H1 (cell line): ENCODE measurements at regions not wholly inside any gene's neighbourhood (a gene's known extent, or its start where the extent isn't known, plus 50 kb on each side); places are given as distances from the start of the nearest gene placed in this dataset.

Source experiments
- CTCF ChIA-PET: fragments of 300-600 bp; sonication (Branson Sonifier 250); formaldehyde crosslinking; loops from one replicate; lab custom pipeline; 2021; ENCODE audit not compliant: partially characterized antibody; lab: Charles Lee
- POLR2A ChIA-PET: fragments of 300-600 bp; sonication (Branson Sonifier 250); formaldehyde crosslinking; loops from one replicate; lab custom pipeline; 2021; ENCODE audit warnings: inconsistent platforms; ENCODE audit not compliant: partially characterized antibody; lab: Charles Lee
- DNase-seq, 2 experiments: peaks; one replicate each; pipeline versions ENCODE4 v3.0.0 to v3.0.0-alpha.2; 2010 to 2022; ENCODE audit warnings: low spot score in 2 of 2, low read depth in 1 of 2, mixed read lengths in 1 of 2
- FAIRE-seq: peaks from 2 replicates; lab custom pipeline; 2011; peaks lifted over from hg19 to GRCh38; lab: Jason Lieb, UNC
- H2AFZ ChIP-seq: 2 replicates; pipeline ENCODE4 v1.8.1; 2012; ENCODE audit warnings: low read length, inconsistent platforms
- H2AK5ac ChIP-seq: 2 replicates; pipeline ENCODE4 v1.6.1; 2013; ENCODE audit warnings: low read depth, low read length
- H2BK120ac ChIP-seq: replicated peaks from 2 replicates; pipeline ENCODE3; 2013; ENCODE audit warnings: low read depth, low read length, inconsistent platforms
- H2BK12ac ChIP-seq: 2 replicates; pipeline ENCODE4 v1.6.1; 2013; ENCODE audit warnings: low read depth, low read length
- H2BK15ac ChIP-seq: 2 replicates; pipeline ENCODE4 v1.6.1; 2013; ENCODE audit warnings: low read length
- H2BK20ac ChIP-seq: 2 replicates; pipeline ENCODE4 v1.6.1; 2013; ENCODE audit warnings: low read length
- H2BK5ac ChIP-seq: 2 replicates; pipeline ENCODE4 v1.6.1; 2013; ENCODE audit warnings: low read depth, low read length
- H3K14ac ChIP-seq: 2 replicates; pipeline ENCODE4 v1.6.1; 2013; ENCODE audit warnings: inconsistent platforms; ENCODE audit not compliant: insufficient read length
- H3K18ac ChIP-seq: 2 replicates; pipeline ENCODE4 v1.6.1; 2013; ENCODE audit warnings: low read length; ENCODE audit errors: extremely low read depth
- H3K23ac ChIP-seq: 2 replicates; pipeline ENCODE4 v1.6.1; 2013; ENCODE audit warnings: inconsistent platforms; ENCODE audit not compliant: insufficient read length
- H3K23me2 ChIP-seq: 2 replicates; pipeline ENCODE4 v1.6.1; 2013; ENCODE audit warnings: low read depth, low read length
- H3K27ac ChIP-seq: 2 replicates; pipeline ENCODE4 v1.6.1; 2011; ENCODE audit warnings: low read depth, low read length, inconsistent platforms
- H3K27me3 ChIP-seq, 4 experiments: replicated peaks in 1 of 4; 1 replicate in 1 of 4; 2 replicates in 3 of 4; pipeline versions ENCODE4 v1.6.1 to v1.8.1; 2011 to 2013; ENCODE audit warnings: low read length in 3 of 4, mild to moderate bottlenecking in 3 of 4, inconsistent platforms in 2 of 4, mixed read lengths in 2 of 4, moderate library complexity in 1 of 4; ENCODE audit not compliant: control insufficient read depth in 3 of 4, insufficient read depth in 3 of 4; ENCODE audit errors: extremely low read depth in 1 of 4
- H3K36me3 ChIP-seq, 4 experiments: 2 replicates each; pipeline versions ENCODE4 v1.6.1 to v1.8.1; 2011 to 2013; ENCODE audit warnings: mild to moderate bottlenecking in 4 of 4, low read length in 3 of 4, moderate library complexity in 2 of 4, control low read depth in 1 of 4, inconsistent platforms in 1 of 4; ENCODE audit not compliant: insufficient read depth in 4 of 4, control insufficient read depth in 2 of 4
- H3K4ac ChIP-seq: replicated peaks from 2 replicates; pipeline ENCODE3; 2013; ENCODE audit warnings: low read length, low read depth, mixed read lengths, inconsistent platforms; ENCODE audit not compliant: insufficient read length
- H3K4me1 ChIP-seq, 4 experiments: replicated peaks in 1 of 4; 1 replicate in 1 of 4; 2 replicates in 3 of 4; pipeline versions ENCODE4 v1.6.1 to v1.8.1; 2011 to 2013; ENCODE audit warnings: low read length in 3 of 4, inconsistent platforms in 2 of 4, mixed read lengths in 1 of 4; ENCODE audit not compliant: insufficient read depth in 4 of 4, control insufficient read depth in 3 of 4
- H3K4me2 ChIP-seq, 2 experiments: 2 replicates each; pipeline versions ENCODE4 v1.6.1 to v1.8.1; 2011 to 2013; ENCODE audit warnings: low read depth in 2 of 2, low read length in 2 of 2, control low read depth in 1 of 2, inconsistent platforms in 1 of 2, mild to moderate bottlenecking in 1 of 2; ENCODE audit not compliant: insufficient read depth in 1 of 2
- H3K4me3 ChIP-seq, 4 experiments: fragments of 200-600, 300-600 bp in 1 of 4; sonication (generic), shearing (Covaris generic), sonication (Bioruptor Twin) in 1 of 4; 2 replicates each; pipeline versions ENCODE4 v1.5.1 to v1.8.1; 2011 to 2016; ENCODE audit warnings: low read length in 4 of 4, low read depth in 3 of 4, control low read depth in 2 of 4, inconsistent platforms in 2 of 4, mild to moderate bottlenecking in 2 of 4, mixed read lengths in 1 of 4, moderate library complexity in 1 of 4; ENCODE audit not compliant: insufficient read depth in 2 of 4; ENCODE audit errors: extremely low read depth in 1 of 4
- H3K56ac ChIP-seq: replicated peaks from 2 replicates; pipeline ENCODE3; 2013; ENCODE audit warnings: low read depth, mild to moderate bottlenecking, mixed read lengths, low read length, inconsistent platforms; ENCODE audit not compliant: insufficient read length
- H3K79me1 ChIP-seq: 2 replicates; pipeline ENCODE4 v1.6.1; 2013; ENCODE audit warnings: low read depth, low read length, control low read depth
- H3K79me2 ChIP-seq, 2 experiments: 2 replicates each; pipeline versions ENCODE4 v1.6.1 to v1.8.1; 2012 to 2013; ENCODE audit warnings: low read length in 2 of 2, mild to moderate bottlenecking in 2 of 2, inconsistent platforms in 1 of 2; ENCODE audit not compliant: insufficient read depth in 2 of 2, control insufficient read depth in 1 of 2
- H3K9ac ChIP-seq, 4 experiments: replicated peaks in 1 of 4; 1 replicate in 1 of 4; 2 replicates in 3 of 4; pipeline versions ENCODE4 v1.6.1 to v1.8.1; 2011 to 2013; ENCODE audit warnings: low read depth in 3 of 4, low read length in 3 of 4, control low read depth in 2 of 4, mild to moderate bottlenecking in 2 of 4, moderate library complexity in 2 of 4, inconsistent platforms in 1 of 4; ENCODE audit errors: extremely low read depth in 1 of 4
- H3K9me3 ChIP-seq, 2 experiments: 2 replicates each; pipeline versions ENCODE4 v1.6.1 to v1.8.1; 2012 to 2013; ENCODE audit warnings: mild to moderate bottlenecking in 2 of 2, moderate library complexity in 2 of 2, control low read depth in 1 of 2, inconsistent platforms in 1 of 2, low read depth in 1 of 2, low read length in 1 of 2, mixed read lengths in 1 of 2; ENCODE audit not compliant: insufficient read depth in 2 of 2
- H4K20me1 ChIP-seq, 2 experiments: replicated peaks in 1 of 2; 2 replicates each; pipeline versions ENCODE3 to v1.8.1; 2011 to 2013; ENCODE audit warnings: inconsistent platforms in 2 of 2, low read length in 2 of 2, mild to moderate bottlenecking in 1 of 2; ENCODE audit not compliant: insufficient read depth in 2 of 2, control insufficient read depth in 1 of 2
- H4K5ac ChIP-seq: 2 replicates; pipeline ENCODE4 v1.6.1; 2013; ENCODE audit warnings: low read length, low read depth, mixed read lengths, inconsistent platforms; ENCODE audit not compliant: insufficient read length
- H4K8ac ChIP-seq: 2 replicates; pipeline ENCODE4 v1.8.0; 2013; ENCODE audit warnings: mild to moderate bottlenecking, moderate library complexity, low read length, inconsistent platforms; ENCODE audit not compliant: insufficient read depth; ENCODE audit errors: extremely low read depth
- H4K91ac ChIP-seq: replicated peaks from 2 replicates; pipeline ENCODE3; 2013; ENCODE audit warnings: low read length, mixed read lengths, inconsistent platforms; ENCODE audit not compliant: insufficient read length
- BCL11A ChIP-seq, 2 experiments: IDR thresholded peaks; one replicate each; pipeline ENCODE4 v1.6.1; 2011; ENCODE audit warnings: low read depth in 2 of 2, low read length in 2 of 2, mild to moderate bottlenecking in 2 of 2
- EGR1 ChIP-seq: IDR thresholded peaks from 2 replicates; pipeline ENCODE4 v1.6.1; 2011; ENCODE audit warnings: low read depth, low read length, borderline replicate concordance
- EP300 ChIP-seq, 2 experiments: IDR thresholded peaks; 1 replicate in 1 of 2; 2 replicates in 1 of 2; pipeline ENCODE4 v1.6.1; 2011 to 2012; ENCODE audit warnings: low read depth in 2 of 2, low read length in 2 of 2, mild to moderate bottlenecking in 2 of 2, borderline replicate concordance in 1 of 2, inconsistent platforms in 1 of 2, moderate library complexity in 1 of 2
- JUN ChIP-seq: IDR thresholded peaks from 2 replicates; pipeline ENCODE4 v1.6.1; 2011; ENCODE audit warnings: low read depth, mild to moderate bottlenecking, improper control_type of control experiment, low read length
- JUND ChIP-seq: IDR thresholded peaks from 2 replicates; pipeline ENCODE4 v1.6.1; 2011; ENCODE audit warnings: mild to moderate bottlenecking, improper control_type of control experiment, low read length
- KDM1A ChIP-seq: fragments of 200-600, 300-600 bp; sonication (generic); IDR thresholded peaks from 2 replicates; pipeline ENCODE4 v1.7.1; 2016; ENCODE audit warnings: mild to moderate bottlenecking, low read length, borderline replicate concordance
- KDM4A ChIP-seq: IDR thresholded peaks from one replicate; pipeline ENCODE4 v1.7.1; 2012; ENCODE audit warnings: low read depth, mild to moderate bottlenecking, moderate library complexity, low read length, inconsistent platforms; ENCODE audit not compliant: severe bottlenecking
- PHF8 ChIP-seq: fragments of 200-600 bp; sonication (generic); conservative IDR thresholded peaks from 2 replicates; pipeline ENCODE4 v1.7.1; 2012; ENCODE audit warnings: low read depth, mild to moderate bottlenecking, inconsistent platforms, low read length, moderate library complexity
- POLR2AphosphoS5 ChIP-seq: IDR thresholded peaks from 2 replicates; pipeline ENCODE4 v1.6.1; 2011; ENCODE audit warnings: low read depth, low read length
- POU5F1 ChIP-seq: IDR thresholded peaks from 2 replicates; pipeline ENCODE4 v1.6.1; 2011; ENCODE audit warnings: low read depth, mild to moderate bottlenecking, low read length, moderate library complexity
- WGBS, 2 experiments: shearing (Covaris generic) in 1 of 2; methylation state at CpG; one replicate each; pipeline versions ENCODE4 v1.1.6 to v1.1.7; 2013 to 2015; ENCODE audit warnings: low lambda C conversion rate in 2 of 2, mixed read lengths in 2 of 2, inconsistent platforms in 1 of 2, low coverage in 1 of 2, missing lambda C conversion rate in 1 of 2; ENCODE audit not compliant: insufficient replicate concordance in 2 of 2, insufficient coverage in 1 of 2, insufficient read length in 1 of 2; ENCODE audit errors: extremely low coverage in 1 of 2, missing lambda C conversion rate in 1 of 2; 5-methylcytosine and 5-hydroxymethylcytosine counted together
- TF ChIP-seq, protein P1 (sequence below): IDR thresholded peaks from 2 replicates; pipeline ENCODE4 v1.6.1; 2012; ENCODE audit warnings: inconsistent platforms

DNA sequence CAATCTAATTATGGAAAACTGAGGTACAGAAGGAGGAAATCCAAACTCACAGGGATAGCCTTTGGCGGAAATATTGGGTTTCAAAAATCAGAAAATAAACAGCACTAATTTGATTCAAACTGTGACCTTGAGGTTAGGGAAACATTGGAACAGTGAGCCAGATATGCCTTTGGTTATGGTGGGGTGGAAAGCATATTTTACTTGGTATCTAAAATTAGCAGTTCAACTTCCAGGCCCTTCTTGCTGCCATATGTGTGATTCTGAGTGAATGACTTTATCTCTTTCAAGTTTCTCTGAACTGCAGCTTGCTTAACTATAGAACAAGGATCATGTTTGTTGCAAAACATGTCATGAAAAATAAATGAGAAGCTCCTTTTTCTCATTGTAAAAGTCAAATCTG lies 240.9 kb upstream of the VEGFC start:
- WGBS, 2 experiments: 100% methylated on average over 1 of the region's 1 CpG; no CpG with 5 or more reads in 1 of the 2 experiments
- no peak for FAIRE-seq

More for the DNA sequence above, 240.9 kb upstream of the VEGFC start:
- Histone ChIP-seq H3K9me3 (no peaks in the 10 kb centered on the region), H3K4me2 (no peak overlapping the region), H3K27ac (no peak overlapping the region), H3K56ac (no peak overlapping the region), H2BK15ac (no peak overlapping the region), H3K23me2 (no peaks in the 10 kb centered on the region), H4K20me1 (no peaks in the 10 kb centered on the region), H2AK5ac (no peak overlapping the region), H3K23ac (no peak overlapping the region), H2BK20ac (no peak overlapping the region), H3K79me1 (no peaks in the 10 kb centered on the region), H2BK12ac (no peak overlapping the region), H3K27me3 (no peaks in the 10 kb centered on the region), H3K18ac (no peak overlapping the region), H3K14ac (no peak overlapping the region), H3K4ac (no peak overlapping the region), H3K4me1 (no peaks in the 10 kb centered on the region), H4K8ac (no peak overlapping the region), H3K79me2 (no peaks in the 10 kb centered on the region), H3K9ac (no peak overlapping the region), H2BK120ac (no peak overlapping the region), H2AFZ (no peak overlapping the region), H3K36me3 (no peaks in the 10 kb centered on the region), H4K91ac (no peak overlapping the region), H2BK5ac (no peak overlapping the region), H3K4me3 (no peak overlapping the region), H4K5ac (no peak overlapping the region)
- ChIA-PET POLR2A (no interaction called here), CTCF (interaction anchor here (0.6 to 2.5 kb wide), 12 partner anchors 7 to 683 kb away, joined by 3 to 13 read pairs (median 4); no protein-coding TSS in a partner anchor)
- TF ChIP-seq EP300 (IDR thresholded peaks at IDR 0.05; ENCODE audit: borderline replicate concordance in 1 of 2, low read depth in 2 of 2, low read length in 2 of 2) (no peak), JUND (no peak), POU5F1 (no peak), KDM4A (no peak), POLR2AphosphoS5 (no peak), PHF8 (no peak), KDM1A (no peak), EGR1 (no peak), JUN (no peak), BCL11A (IDR thresholded peaks at IDR 0.05; ENCODE audit: low read depth in 2 of 2, low read length in 2 of 2) (no peak)
- TF ChIP-seq, protein P1, sequence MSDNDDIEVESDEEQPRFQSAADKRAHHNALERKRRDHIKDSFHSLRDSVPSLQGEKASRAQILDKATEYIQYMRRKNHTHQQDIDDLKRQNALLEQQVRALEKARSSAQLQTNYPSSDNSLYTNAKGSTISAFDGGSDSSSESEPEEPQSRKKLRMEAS: no peak
- DNase-seq: no peak
